ENCODE measurements at regions not wholly inside any gene's neighbourhood (a gene's known extent, or its start where the extent isn't known, plus 50 kb on each side); places are given as distances from the start of the nearest gene placed in this dataset.

DNA sequence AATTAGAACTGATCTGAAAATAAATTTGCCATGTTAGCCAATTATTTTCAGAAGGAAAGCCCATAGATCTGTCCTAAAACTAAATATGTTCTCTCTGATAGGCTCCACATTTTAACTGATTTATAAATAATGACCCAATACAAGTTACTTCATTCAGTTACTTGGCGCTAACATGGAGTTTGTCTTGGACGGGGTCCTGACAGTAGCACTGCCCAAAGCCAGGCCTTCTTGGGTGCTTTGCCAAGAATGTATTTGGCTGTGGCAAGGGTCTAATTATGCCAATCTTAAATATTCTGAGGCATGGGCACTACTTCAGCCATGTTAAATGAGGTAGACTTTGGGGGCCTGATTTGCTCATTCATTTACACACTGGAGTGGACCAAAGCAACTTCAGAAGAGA is 135.0 kb upstream of the PKDCC start:
- TF ChIP-seq, protein P1, sequence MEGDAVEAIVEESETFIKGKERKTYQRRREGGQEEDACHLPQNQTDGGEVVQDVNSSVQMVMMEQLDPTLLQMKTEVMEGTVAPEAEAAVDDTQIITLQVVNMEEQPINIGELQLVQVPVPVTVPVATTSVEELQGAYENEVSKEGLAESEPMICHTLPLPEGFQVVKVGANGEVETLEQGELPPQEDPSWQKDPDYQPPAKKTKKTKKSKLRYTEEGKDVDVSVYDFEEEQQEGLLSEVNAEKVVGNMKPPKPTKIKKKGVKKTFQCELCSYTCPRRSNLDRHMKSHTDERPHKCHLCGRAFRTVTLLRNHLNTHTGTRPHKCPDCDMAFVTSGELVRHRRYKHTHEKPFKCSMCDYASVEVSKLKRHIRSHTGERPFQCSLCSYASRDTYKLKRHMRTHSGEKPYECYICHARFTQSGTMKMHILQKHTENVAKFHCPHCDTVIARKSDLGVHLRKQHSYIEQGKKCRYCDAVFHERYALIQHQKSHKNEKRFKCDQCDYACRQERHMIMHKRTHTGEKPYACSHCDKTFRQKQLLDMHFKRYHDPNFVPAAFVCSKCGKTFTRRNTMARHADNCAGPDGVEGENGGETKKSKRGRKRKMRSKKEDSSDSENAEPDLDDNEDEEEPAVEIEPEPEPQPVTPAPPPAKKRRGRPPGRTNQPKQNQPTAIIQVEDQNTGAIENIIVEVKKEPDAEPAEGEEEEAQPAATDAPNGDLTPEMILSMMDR (IDR thresholded peaks at IDR 0.05) = no peak
- H3K4me1 ChIP-seq (ENCODE audit: control insufficient read depth in 1 of 2, insufficient read depth in 1 of 2, low read depth in 1 of 2, low read length in 1 of 2) = no peaks in the 10 kb centered on the region
- peaks cover 6% of the 10 kb centered on the region for H3K27me3 ChIP-seq
- H3K27ac ChIP-seq = no peak overlapping the region
- H3K9me3 ChIP-seq = no peaks in the 10 kb centered on the region
- H3K36me3 ChIP-seq = no peaks in the 10 kb centered on the region
- H3K4me3 ChIP-seq (ENCODE audit: low read depth in 1 of 2, low read length in 1 of 2) = no peak overlapping the region

- no peak overlapping the region for H3K27ac ChIP-seq
- no peaks in the 10 kb centered on the region for H3K4me1 ChIP-seq (ENCODE audit: control insufficient read depth in 1 of 2, insufficient read depth in 1 of 2, low read depth in 1 of 2, low read length in 1 of 2)
- peaks cover 6% of the 10 kb centered on the region for H3K27me3 ChIP-seq
- no peaks in the 10 kb centered on the region for H3K36me3 ChIP-seq
- H3K4me3 ChIP-seq (ENCODE audit: low read depth in 1 of 2, low read length in 1 of 2) = no peak overlapping the region
- H3K9me3 ChIP-seq = no peaks in the 10 kb centered on the region
- TF ChIP-seq, protein P1 (IDR thresholded peaks at IDR 0.05) = no peak
Observed at GRCh38 chr2:41913311-41913710, 134.5 kb upstream of the PKDCC start.

GRCh38 chr2:41913921-41914609 is 133.8 kb upstream of the PKDCC start:
- no peaks in the 10 kb centered on the region for H3K4me1 ChIP-seq (ENCODE audit: control insufficient read depth in 1 of 2, insufficient read depth in 1 of 2, low read depth in 1 of 2, low read length in 1 of 2)
- TF ChIP-seq, protein P1 (IDR thresholded peaks at IDR 0.05) = no peak
- no peak overlapping the region for H3K27ac ChIP-seq

DNA sequence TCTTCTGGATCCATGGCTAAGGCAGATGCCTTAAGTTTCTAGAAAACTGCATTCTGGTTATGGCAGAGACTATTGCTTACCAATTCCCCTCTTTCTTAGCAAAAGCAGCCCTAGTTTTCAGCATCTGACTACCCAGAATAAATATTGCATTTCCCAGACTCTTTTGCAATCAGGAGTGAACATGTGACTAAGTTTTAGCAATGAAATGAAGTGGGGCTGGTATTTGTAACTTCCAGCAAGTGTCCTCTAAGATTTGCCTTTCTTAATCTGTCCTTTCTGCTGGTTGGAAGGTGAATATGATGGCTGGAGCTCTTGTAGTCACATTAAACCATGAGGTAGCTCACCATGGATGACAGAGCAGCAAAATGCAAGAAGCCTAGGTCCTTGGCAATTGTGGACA is 132.9 kb upstream of the PKDCC start:
- Histone ChIP-seq H3K9me3 (no peaks in the 10 kb centered on the region), H3K27ac (no peak overlapping the region), H3K4me3 (ENCODE audit: low read depth in 1 of 2, low read length in 1 of 2) (no peak overlapping the region), H3K27me3 (no peaks in the 10 kb centered on the region), H3K4me1 (ENCODE audit: control insufficient read depth in 1 of 2, insufficient read depth in 1 of 2, low read depth in 1 of 2, low read length in 1 of 2) (no peaks in the 10 kb centered on the region), H3K36me3 (no peaks in the 10 kb centered on the region)
- TF ChIP-seq, protein P1 (IDR thresholded peaks at IDR 0.05) = no peak

More at GRCh38 chr2:41913921-41914609, 133.8 kb upstream of the PKDCC start:
- H3K27me3 ChIP-seq = peaks cover 2% of the 10 kb centered on the region
- no peak overlapping the region for H3K4me3 ChIP-seq (ENCODE audit: low read depth in 1 of 2, low read length in 1 of 2)
- H3K9me3 ChIP-seq = no peaks in the 10 kb centered on the region
- no peaks in the 10 kb centered on the region for H3K36me3 ChIP-seq

GRCh38 chr2:41916177-41916576 is 131.6 kb upstream of the PKDCC start:
- no peaks in the 10 kb centered on the region for H3K4me1 ChIP-seq (ENCODE audit: control insufficient read depth in 1 of 2, insufficient read depth in 1 of 2, low read depth in 1 of 2, low read length in 1 of 2)
- no peak overlapping the region for H3K27ac ChIP-seq
- TF ChIP-seq, protein P1 (IDR thresholded peaks at IDR 0.05) = no peak
- H3K27me3 ChIP-seq = no peaks in the 10 kb centered on the region
- no peaks in the 10 kb centered on the region for H3K36me3 ChIP-seq
- H3K4me3 ChIP-seq (ENCODE audit: low read depth in 1 of 2, low read length in 1 of 2) = no peak overlapping the region
- H3K9me3 ChIP-seq = no peaks in the 10 kb centered on the region
